ENCODE measurements at regions not wholly inside any gene's neighbourhood (a gene's known extent, or its start where the extent isn't known, plus 50 kb on each side); places are given as distances from the start of the nearest gene placed in this dataset.

DNA sequence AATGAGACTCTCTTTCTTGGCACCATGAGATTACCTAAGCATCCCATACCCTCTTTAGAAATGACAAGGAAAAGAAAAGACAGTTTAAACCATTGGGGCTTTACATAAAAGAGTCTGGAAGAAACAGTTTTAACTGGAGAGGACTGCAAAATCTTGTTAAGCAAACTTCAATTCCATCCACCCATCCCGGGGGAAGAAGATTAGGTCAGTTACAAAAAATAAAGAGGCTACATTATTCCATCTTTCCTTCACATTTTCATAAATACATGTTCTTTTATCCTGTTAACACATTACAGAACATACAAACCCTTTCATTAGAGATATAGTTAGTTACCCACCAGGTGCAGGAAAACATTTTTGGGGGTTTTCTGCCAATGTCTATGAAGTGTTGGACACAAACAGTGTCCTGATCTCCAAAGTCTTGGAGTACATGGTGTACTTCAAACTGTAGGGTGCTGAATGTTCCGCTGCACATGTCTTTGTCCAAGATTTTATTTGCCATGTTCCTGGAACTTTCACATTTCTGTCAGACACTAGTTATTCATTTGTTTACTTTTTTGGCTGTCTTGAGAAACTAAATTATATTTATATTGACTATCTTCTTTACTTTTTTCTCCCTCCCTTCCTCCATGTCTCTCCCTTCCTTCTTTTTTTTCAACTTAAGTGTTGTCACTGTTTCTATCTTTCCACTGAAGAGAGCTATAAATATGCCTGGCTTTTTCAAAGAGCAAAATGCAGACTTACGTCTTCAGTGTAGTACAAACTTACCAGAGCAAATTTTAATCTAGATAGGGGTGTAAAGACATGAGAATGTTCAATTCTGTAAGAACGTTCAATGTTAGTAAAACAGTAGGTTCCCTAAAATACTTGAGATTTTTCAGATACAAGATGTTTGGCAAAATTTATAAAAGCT lies 410.9 kb upstream of the PRR16 start:
- H3K9me3 Mint-ChIP-seq: no peaks in the 10 kb centered on the region
- no peaks in the 10 kb centered on the region for H3K27me3 Mint-ChIP-seq
- no peak overlapping the region for H3K4me3 Mint-ChIP-seq
- no peaks in the 10 kb centered on the region for H3K4me1 Mint-ChIP-seq
- H3K27ac Mint-ChIP-seq: no peak overlapping the region
- peaks cover 1% of the 10 kb centered on the region for H3K36me3 Mint-ChIP-seq

DNA sequence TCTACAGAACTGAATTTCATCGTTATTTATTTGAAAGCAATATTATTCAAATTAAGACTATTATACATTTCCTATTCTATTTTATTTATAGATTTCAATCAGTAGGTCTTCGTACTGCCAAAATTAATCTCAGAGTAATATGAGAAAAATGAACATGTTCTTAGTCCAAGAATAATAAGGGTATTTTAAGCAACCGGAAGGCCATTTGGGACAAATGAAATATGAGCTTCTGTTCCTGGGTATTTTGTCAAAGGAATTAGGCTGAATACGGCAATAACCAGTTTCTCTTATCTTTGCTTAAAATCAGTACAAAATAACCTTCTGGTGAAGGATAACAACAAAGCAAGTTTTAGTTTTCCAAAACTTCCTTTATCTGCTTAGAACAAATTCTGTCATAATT lies 410.3 kb upstream of the PRR16 start:
- Mint-ChIP-seq H3K27me3 (no peaks in the 10 kb centered on the region), H3K36me3 (peaks cover 1% of the 10 kb centered on the region), H3K4me3 (no peak overlapping the region), H3K9me3 (no peaks in the 10 kb centered on the region), H3K27ac (no peak overlapping the region), H3K4me1 (no peaks in the 10 kb centered on the region)

DNA sequence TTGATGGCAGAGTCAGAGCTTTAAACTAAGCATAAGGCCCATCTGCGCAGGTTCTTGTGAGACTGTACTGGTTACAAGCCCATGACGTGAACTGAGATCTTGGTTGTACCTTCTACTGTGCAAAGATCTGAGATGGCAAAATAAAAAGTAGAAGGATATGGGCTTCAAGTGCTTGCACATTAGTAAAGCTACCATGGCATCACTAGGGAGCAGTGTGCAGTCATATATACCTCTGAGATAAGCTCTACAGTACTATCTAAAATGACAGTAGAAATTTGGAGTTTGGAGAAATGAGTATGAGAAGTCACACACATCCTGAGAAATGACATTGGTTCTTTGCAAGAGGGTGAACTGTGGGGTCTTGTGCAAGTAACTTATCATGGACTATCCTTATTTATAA lies 408.2 kb upstream of the PRR16 start:
- Mint-ChIP-seq H3K36me3 (peaks cover 1% of the 10 kb centered on the region), H3K4me3 (no peak overlapping the region), H3K27ac (no peak overlapping the region), H3K9me3 (no peaks in the 10 kb centered on the region), H3K27me3 (no peaks in the 10 kb centered on the region), H3K4me1 (no peaks in the 10 kb centered on the region)

DNA sequence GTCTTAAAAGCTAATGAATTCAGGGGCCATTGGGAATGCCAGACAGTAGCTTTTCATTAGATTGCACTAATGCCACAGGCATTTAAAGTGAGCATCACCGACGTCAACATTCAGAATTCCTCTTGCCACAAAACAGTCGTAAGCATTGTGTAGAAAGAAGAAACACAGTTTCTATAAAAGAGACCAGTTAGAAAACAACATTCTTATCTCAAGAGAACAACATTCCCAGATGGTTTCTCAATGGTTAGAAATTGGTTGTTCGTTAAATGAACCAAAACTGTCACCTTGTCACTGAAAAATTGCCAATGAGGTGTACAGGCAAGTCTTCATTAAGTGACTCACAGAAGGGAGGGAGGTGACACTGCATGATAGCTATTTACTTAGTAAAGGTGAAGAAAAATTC lies 401.6 kb upstream of the PRR16 start:
- no peaks in the 10 kb centered on the region for H3K9me3 Mint-ChIP-seq
- H3K27me3 Mint-ChIP-seq: no peaks in the 10 kb centered on the region
- H3K27ac Mint-ChIP-seq: no peak overlapping the region
- H3K36me3 Mint-ChIP-seq: no peaks in the 10 kb centered on the region
- H3K4me3 Mint-ChIP-seq: no peak overlapping the region
- no peaks in the 10 kb centered on the region for H3K4me1 Mint-ChIP-seq

DNA sequence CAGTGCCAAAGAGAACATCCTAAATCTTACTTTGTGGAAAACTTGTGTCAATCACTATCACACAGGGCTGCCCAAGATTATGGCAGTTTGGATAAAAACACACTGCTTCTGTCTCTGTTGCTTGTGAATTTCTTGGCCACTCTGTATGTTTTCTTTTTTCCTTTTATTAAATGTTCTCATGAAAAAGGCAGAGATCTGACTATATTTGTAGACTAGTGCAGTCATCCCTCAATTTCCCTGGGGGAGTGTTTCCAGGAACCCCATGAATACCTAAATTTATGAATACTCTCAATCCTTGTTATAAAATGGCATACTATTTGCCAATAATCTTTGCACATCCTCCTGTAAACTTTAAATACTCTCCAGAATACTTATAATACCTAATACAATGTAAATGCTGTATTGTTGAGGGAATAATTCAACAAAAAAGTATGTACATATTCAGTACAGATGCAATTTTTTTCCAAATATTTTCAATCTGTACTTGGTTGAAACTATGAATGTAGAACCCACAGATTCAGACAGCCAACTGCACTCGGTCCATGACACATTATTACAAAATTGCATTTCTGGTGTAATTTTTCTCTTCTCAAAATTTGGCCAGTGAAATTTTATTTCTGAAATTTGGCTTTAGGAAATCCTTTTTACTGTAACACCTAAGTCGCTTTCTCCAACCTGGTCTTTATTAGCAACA lies 391.9 kb upstream of the PRR16 start:
- Mint-ChIP-seq H3K36me3 (no peaks in the 10 kb centered on the region), H3K4me3 (no peak overlapping the region), H3K4me1 (no peaks in the 10 kb centered on the region), H3K27me3 (no peaks in the 10 kb centered on the region), H3K9me3 (peaks cover 0 to 3% (median 0%) of the 10 kb centered on the region in 3 donors), H3K27ac (no peak overlapping the region)

DNA sequence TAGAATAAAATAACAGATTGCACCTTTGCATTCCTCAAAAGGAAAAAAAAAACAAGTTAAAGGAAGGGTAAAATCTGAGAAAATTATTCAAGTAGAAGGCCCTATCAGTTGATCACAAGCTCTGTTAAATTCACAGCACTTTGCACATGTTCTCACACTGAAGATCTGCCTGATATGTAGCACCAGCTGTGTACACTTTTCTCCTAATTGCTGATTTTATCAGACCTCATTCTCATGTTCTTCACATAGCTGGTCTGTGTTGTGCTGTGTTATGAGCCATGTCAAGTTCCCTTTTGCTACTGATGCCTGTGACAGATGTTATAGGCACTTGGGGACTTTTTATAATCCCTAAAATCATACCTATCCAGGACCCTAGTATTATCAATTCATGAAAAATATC lies 390.4 kb upstream of the PRR16 start:
- Mint-ChIP-seq H3K27ac (no peak overlapping the region), H3K27me3 (peaks cover 2% of the 10 kb centered on the region), H3K9me3 (peaks cover 0 to 3% (median 0%) of the 10 kb centered on the region in 3 donors), H3K4me1 (no peaks in the 10 kb centered on the region), H3K4me3 (no peak overlapping the region), H3K36me3 (no peaks in the 10 kb centered on the region)

DNA sequence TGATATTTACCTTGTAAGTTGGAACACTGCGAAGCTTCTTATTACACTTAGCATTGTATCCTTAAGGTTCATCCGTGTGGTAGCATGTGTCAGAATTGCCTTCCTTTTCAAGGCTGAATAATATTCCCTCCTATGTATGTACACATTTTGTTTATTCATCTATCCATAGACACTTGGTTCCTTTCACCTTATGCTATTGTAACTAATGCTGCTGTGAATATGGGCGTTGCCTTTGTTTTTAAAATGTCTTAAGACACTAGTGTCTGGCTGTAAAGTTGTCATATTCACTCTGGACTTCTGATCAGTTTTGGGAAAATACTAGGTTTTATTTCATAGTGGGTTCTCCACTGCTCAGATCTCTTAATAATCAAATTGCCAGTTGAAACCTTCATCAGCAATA lies 383.3 kb upstream of the PRR16 start:
- Mint-ChIP-seq H3K36me3 (no peaks in the 10 kb centered on the region), H3K4me1 (no peaks in the 10 kb centered on the region), H3K4me3 (no peak overlapping the region), H3K27ac (no peak overlapping the region), H3K27me3 (peaks cover 2% of the 10 kb centered on the region), H3K9me3 (no peaks in the 10 kb centered on the region)

DNA sequence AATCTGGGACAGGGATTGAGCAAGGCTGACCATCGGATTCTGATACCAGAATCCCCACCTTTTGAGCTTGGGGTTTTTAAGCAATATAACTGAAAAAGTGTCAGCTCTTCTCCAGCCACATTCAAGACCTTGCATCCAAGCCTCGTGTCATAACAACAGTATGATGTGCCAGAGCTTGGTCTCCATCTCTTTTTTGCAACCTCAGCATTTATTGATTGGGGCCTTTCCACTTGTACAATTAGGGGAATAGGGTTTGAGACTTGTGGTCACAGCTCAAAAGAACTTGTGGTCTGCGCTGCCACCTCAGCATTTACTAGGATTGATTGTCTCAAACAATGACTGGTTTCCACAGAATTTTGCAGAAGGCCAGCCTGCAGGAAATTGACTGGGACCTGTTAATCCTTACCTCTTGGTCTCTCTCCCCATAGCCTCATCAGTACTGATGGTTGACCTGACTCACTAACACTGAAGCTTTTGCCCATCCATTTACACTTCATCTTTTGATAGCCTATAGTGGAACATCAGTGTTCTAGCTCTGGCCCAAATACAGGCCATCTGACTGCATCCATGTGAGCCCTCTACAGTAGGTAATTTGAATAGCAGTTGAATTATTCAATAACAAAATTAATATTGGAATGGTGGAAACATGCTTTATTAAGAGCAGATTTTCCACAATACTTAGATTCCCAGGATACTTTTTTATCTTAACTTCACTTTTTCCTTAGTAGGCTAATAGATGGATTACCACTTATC lies 381.6 kb upstream of the PRR16 start:
- Mint-ChIP-seq H3K27me3 (peaks cover 2% of the 10 kb centered on the region), H3K4me3 (no peak overlapping the region), H3K4me1 (no peaks in the 10 kb centered on the region), H3K36me3 (no peaks in the 10 kb centered on the region), H3K9me3 (no peaks in the 10 kb centered on the region), H3K27ac (no peak overlapping the region)

DNA sequence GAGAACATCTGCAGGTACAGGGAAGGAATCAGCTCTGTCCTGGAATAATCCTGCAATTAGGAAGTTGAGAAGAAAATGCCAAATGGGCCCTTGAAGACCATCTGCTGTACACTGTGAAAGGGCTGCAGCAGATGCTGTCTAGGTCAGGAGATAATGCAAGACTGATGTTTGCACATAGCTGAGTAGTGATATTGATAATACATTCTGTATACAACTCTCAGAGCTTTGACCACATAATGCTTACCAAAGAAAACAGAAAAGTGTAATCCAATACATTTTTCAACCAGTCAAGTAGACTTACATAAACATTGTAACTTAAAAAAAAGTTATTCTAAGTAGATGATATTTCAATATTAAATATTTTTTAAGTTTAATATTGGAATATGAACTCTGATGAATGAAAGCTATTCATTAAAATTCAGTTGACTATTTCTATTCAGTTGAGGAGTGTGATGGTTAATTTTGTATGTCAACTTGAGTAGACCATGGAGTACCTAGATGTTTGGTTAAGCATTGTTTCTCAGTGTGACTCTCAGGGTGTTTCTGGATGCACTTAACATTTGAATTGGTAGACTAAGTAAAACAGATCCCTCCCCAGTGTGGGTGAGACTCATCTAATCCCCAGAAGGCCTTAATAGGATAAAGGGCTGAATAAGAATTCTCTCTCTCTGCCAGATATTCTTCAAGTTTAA lies 380.1 kb upstream of the PRR16 start:
- H3K27me3 Mint-ChIP-seq: no peaks in the 10 kb centered on the region
- H3K36me3 Mint-ChIP-seq: no peaks in the 10 kb centered on the region
- no peaks in the 10 kb centered on the region for H3K4me1 Mint-ChIP-seq
- no peak overlapping the region for H3K4me3 Mint-ChIP-seq
- H3K27ac Mint-ChIP-seq: no peak overlapping the region
- H3K9me3 Mint-ChIP-seq: peaks cover 0 to 2% (median 0%) of the 10 kb centered on the region in 3 donors

DNA sequence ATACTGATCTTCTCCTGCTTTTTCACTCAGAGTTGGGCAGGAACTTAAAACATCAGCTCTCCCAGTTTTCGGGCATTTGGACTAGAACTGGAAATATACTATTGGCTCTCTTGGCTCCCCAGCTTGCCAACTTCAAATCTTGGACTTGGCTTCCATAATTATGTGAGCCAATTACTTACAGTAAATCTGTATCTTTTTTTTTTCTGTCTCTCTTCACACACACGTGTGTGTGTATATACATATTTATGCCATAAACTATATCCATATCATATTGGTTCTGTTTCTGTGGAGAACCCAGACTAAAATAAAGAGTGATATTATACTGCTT lies 379.6 kb upstream of the PRR16 start:
- Mint-ChIP-seq H3K27me3 (no peaks in the 10 kb centered on the region), H3K27ac (no peak overlapping the region), H3K36me3 (no peaks in the 10 kb centered on the region), H3K9me3 (peaks cover 0 to 2% (median 0%) of the 10 kb centered on the region in 3 donors), H3K4me1 (no peaks in the 10 kb centered on the region), H3K4me3 (no peak overlapping the region)

DNA sequence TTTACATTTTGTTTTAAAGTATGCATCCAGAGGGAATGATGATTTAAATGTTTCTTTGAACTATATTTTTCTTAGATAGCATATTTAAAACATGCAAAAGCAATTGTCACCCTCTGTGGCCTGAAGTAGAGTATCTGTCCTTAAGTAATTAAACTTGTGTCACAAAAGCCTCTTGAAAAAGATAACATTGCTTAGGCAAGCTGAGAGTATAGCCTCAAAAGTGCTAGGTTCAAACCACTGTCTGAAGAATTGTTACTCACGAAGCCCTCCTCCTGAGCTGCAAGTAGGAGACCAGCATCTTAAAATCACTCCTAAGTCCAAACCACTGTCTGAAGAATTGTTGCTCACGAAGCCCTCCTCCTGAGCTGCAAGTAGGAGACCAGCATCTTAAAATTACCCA lies 378.0 kb upstream of the PRR16 start:
- H3K4me1 Mint-ChIP-seq: no peaks in the 10 kb centered on the region
- no peak overlapping the region for H3K4me3 Mint-ChIP-seq
- no peak overlapping the region for H3K27ac Mint-ChIP-seq
- no peaks in the 10 kb centered on the region for H3K36me3 Mint-ChIP-seq
- H3K27me3 Mint-ChIP-seq: no peaks in the 10 kb centered on the region
- peaks cover 0 to 6% (median 0%) of the 10 kb centered on the region in 3 donors for H3K9me3 Mint-ChIP-seq

DNA sequence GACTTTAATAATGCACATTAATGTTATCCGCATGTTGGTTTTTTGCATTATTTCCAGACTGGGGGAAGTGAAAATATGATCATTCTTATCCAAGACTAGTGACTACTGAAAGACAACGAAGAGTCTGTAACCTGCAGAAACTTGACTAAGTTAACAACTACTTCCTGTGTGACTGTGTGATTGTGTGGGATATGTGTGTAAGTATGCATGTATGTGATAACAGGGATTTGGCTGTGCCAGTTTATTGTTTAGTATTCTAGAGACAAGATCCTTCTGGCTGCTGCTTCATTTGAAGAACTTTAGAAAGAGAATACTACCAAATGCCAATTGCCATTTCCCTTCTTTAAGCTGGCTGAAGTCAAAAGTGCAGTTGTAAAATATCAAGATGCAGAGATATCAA lies 375.7 kb upstream of the PRR16 start:
- no peak overlapping the region for H3K4me3 Mint-ChIP-seq
- no peaks in the 10 kb centered on the region for H3K27me3 Mint-ChIP-seq
- peaks cover 0 to 6% (median 0%) of the 10 kb centered on the region in 3 donors for H3K9me3 Mint-ChIP-seq
- H3K27ac Mint-ChIP-seq: no peak overlapping the region
- no peaks in the 10 kb centered on the region for H3K36me3 Mint-ChIP-seq
- H3K4me1 Mint-ChIP-seq: no peaks in the 10 kb centered on the region

DNA sequence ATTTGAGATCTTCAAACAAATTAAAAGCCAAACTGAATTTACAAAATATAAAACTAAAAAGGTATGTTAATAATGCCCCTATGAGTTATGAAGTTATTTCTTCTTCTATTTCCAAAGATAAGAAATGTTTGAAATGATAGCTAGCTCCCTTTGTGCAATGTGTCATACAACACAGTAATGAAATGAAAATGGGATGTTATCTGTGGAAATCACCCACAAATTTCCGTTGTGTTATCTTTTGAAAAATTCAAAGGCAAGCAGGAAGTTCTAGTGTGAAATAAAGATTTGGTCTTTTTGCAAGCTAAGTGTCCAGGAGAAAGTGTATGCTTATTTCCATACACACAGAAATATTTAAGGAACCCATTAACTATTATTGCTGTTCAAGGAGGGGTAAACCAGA lies 375.3 kb upstream of the PRR16 start:
- Mint-ChIP-seq H3K27ac (no peak overlapping the region), H3K9me3 (peaks cover 0 to 6% (median 0%) of the 10 kb centered on the region in 3 donors), H3K4me3 (no peak overlapping the region), H3K4me1 (no peaks in the 10 kb centered on the region), H3K27me3 (no peaks in the 10 kb centered on the region), H3K36me3 (no peaks in the 10 kb centered on the region)

DNA sequence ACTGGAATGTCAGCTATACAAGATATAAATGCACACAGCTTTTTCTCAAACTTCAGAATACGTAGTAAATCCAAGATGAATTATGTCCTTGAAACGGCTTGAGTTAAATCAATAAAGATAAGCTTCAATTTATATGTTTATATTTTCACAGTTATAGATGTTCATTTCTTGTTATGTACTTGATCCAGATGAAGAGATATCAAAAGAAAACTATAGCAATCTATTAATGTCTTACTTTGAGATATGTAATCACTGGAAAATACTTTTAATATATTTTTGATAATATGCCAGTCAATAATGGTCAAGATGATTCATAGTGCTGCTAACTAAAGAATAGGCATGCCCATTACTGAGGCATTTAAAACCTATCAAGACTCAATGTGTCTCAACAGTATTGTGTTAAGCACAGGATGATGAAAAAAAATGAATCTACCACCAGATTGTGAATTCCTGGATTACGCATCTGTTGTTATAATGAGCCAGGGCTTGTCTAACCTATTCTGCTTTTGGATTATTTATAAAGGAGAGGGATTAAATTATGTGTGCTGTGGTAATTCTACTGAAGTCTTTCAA lies 372.6 kb upstream of the PRR16 start:
- Mint-ChIP-seq H3K27ac (no peak overlapping the region), H3K27me3 (no peaks in the 10 kb centered on the region), H3K36me3 (no peaks in the 10 kb centered on the region), H3K4me1 (peaks cover 0 to 2% (median under 1%) of the 10 kb centered on the region in 3 donors), H3K4me3 (no peak overlapping the region), H3K9me3 (peaks cover 0 to 6% (median 0%) of the 10 kb centered on the region in 3 donors)
